ENCODE measurements at regions not wholly inside any gene's neighbourhood (a gene's known extent, or its start where the extent isn't known, plus 50 kb on each side); places are given as distances from the start of the nearest gene placed in this dataset.

GRCh38 chr7:42485301-42485766 is 248.3 kb upstream of the GLI3 start:
- DNase-seq = no peak

- DNase-seq = no peak
These were observed 246.9 kb upstream of the GLI3 start for GRCh38 chr7:42483886-42484285.

GRCh38 chr7:42479816-42480633 is 243.0 kb upstream of the GLI3 start:
- no peak for DNase-seq

- no peak for DNase-seq
These were observed 242.4 kb upstream of the GLI3 start for GRCh38 chr7:42479452-42479815.

- no peak for DNase-seq
These were observed 241.7 kb upstream of the GLI3 start for GRCh38 chr7:42478717-42479116.

- no peak for DNase-seq
These were observed 239.2 kb upstream of the GLI3 start for GRCh38 chr7:42476255-42476654.

GRCh38 chr7:42475082-42475481 is 238.1 kb upstream of the GLI3 start:
- no peak for DNase-seq

- DNase-seq = no peak
These were observed 236.1 kb upstream of the GLI3 start for GRCh38 chr7:42473099-42473498.

GRCh38 chr7:42471573-42472174 is 234.7 kb upstream of the GLI3 start:
- no peak for DNase-seq

- DNase-seq = no peak
These were observed 232.3 kb upstream of the GLI3 start for GRCh38 chr7:42469341-42469740.

GRCh38 chr7:42468471-42468870 is 231.5 kb upstream of the GLI3 start:
- DNase-seq = no peak

- DNase-seq = no peak
These were observed 224.5 kb upstream of the GLI3 start for GRCh38 chr7:42461537-42461936.

GRCh38 chr7:42460933-42461332 is 223.9 kb upstream of the GLI3 start:
- no peak for DNase-seq

GRCh38 chr7:42460148-42460547 is 223.1 kb upstream of the GLI3 start:
- DNase-seq = no peak

GRCh38 chr7:42457663-42458062 is 220.7 kb upstream of the GLI3 start:
- DNase-seq = no peak

- no peak for DNase-seq
These were observed 219.8 kb upstream of the GLI3 start for GRCh38 chr7:42456756-42457276.

GRCh38 chr7:42456267-42456666 is 219.3 kb upstream of the GLI3 start:
- DNase-seq = no peak

- DNase-seq = no peak
These were observed 216.9 kb upstream of the GLI3 start for GRCh38 chr7:42453931-42454361.

- no peak for DNase-seq
These were observed 215.3 kb upstream of the GLI3 start for GRCh38 chr7:42452356-42452755.

- no peak for DNase-seq
These were observed 212.4 kb upstream of the GLI3 start for GRCh38 chr7:42449431-42449830.

- no peak for DNase-seq
These were observed 211.9 kb upstream of the GLI3 start for GRCh38 chr7:42448901-42449300.

GRCh38 chr7:42445691-42446090 is 208.7 kb upstream of the GLI3 start:
- no peak for DNase-seq

- no peak for DNase-seq
These were observed 203.9 kb upstream of the GLI3 start for GRCh38 chr7:42440951-42441350.

- no peak for DNase-seq
These were observed 195.6 kb upstream of the GLI3 start for GRCh38 chr7:42432644-42433043.
